Fibroblast of skin of left biceps (primary cell): ENCODE measurements at regions not wholly inside any gene's neighbourhood (a gene's known extent, or its start where the extent isn't known, plus 50 kb on each side); places are given as distances from the start of the nearest gene placed in this dataset.
"Not testable (repeated sequence)": the region's sequence is repeated elsewhere in the genome, so short reads cannot be mapped to it uniquely, and the experiment has no call there.

Experiments
- DNase-seq, 2 experiments: peaks; one replicate each; pipeline ENCODE4 v3.0.0-alpha.2; 2013; ENCODE audit warnings: low read depth in 2 of 2

DNA sequence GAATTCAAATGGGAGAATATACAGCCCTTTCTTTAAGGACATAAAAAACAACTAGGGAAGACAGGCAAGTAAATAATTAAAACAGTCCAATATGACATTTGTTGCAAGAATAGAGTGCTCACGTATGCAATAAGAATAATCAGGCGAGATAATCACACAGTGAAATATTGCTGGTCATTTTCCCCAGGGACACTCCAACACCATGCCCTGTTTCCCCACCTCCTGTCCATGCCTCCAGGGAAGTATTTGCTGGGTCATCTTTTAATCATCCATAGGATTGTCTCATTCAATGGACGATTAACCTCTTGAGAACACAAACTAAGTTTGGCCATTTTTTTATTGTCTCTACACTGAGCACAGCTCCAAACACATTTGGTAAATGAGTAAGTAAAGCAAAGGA lies 472.9 kb downstream of the C6orf118 start:
- DNase-seq = no peak

DNA sequence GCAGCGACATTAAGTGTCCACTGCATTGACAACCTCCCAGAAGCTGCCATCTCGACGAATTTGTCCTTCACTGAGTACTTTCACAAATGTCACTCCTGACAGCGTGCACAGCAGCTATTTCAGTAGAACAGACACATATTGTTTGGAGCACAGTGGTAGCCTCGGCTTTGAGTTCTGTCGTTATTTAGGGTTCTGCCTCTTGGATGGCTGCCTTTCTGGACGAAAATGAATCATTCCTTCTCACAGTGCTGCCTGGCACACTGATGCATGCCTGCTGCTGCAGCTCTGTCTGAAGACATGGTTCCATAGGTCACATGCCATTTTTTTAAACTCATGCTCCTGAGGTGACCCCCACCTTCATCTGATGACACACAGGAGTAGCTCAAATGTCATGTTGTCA lies 477.0 kb downstream of the C6orf118 start:
- no peak for DNase-seq

- no peak for DNase-seq
Observed at GRCh38 chr6:164827537-164827936, 481.9 kb downstream of the C6orf118 start.

- no peak for DNase-seq
Observed at GRCh38 chr6:164826831-164827468, 482.5 kb downstream of the C6orf118 start.

DNA sequence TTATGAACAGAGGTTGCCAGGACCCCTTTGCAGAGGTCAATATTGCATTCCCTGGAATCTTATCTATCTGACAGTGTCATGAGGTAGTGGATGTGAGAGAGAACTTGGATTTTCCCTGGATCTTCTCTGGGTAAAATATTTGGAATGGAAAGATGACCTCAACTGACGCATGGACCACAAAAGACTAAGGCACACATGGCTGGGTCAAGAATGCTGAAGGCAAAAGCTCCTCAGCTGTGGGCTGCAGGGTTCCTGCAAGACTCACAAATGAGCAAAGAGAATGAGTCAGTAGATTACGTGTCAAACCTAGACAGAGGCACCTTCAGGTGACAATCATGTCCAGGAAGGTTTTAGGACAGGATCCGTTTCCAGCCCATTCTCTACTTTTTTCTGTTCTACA lies 484.0 kb downstream of the C6orf118 start:
- DNase-seq = no peak

GRCh38 chr6:164817662-164818061 lies 491.7 kb downstream of the C6orf118 start:
- no peak for DNase-seq

GRCh38 chr6:164812706-164813105 lies 496.7 kb downstream of the C6orf118 start:
- no peak for DNase-seq

DNA sequence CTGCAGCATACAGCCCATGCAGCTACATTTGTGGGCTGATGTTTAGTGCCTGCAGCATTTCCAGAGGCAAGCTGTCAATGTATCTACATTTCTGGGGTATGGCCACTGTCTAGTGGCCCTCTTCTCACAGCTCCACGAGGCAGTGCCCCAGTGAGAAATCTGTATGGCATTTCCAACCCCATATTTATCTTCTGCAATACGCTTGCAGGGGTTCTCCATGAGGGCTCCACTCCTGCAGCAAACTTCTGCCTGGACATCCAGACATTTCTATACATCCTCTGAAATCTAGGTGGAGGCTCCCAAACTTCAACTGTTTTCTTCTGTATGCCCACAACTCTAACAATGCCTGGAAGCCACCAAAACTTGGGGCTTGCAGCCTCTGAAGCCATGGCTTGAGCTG lies 502.3 kb downstream of the C6orf118 start:
- no peak for DNase-seq

GRCh38 chr6:164795056-164795815 lies 514.2 kb downstream of the C6orf118 start:
- no peak for DNase-seq

GRCh38 chr6:164792666-164793065 lies 516.7 kb downstream of the C6orf118 start:
- DNase-seq = no peak

GRCh38 chr6:164791498-164791897 lies 517.9 kb downstream of the C6orf118 start:
- no peak for DNase-seq

DNA sequence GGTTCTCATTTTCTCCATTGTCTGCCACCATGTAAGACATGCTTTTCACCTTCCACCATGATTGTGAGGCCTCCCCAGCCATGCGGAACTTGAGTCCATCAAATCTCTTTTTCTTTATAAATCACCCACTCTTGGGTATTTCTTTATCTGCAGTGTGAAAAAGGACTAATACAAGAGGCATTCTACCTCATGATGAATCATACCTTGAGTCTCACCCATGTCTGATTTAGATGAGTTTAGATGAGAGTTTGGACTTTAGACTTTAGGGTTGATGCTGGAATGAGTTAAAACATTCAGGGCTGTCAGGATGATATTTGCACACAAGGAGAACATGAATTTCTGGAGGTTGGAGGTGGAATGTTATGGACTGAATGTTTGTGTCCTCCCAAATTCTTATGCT lies 545.6 kb downstream of the C6orf118 start:
- DNase-seq = no peak

- DNase-seq = no peak
Observed at GRCh38 chr6:164757451-164757850, 552.0 kb downstream of the C6orf118 start.

GRCh38 chr6:164756723-164757122 lies 552.7 kb downstream of the C6orf118 start:
- DNase-seq = no peak

DNA sequence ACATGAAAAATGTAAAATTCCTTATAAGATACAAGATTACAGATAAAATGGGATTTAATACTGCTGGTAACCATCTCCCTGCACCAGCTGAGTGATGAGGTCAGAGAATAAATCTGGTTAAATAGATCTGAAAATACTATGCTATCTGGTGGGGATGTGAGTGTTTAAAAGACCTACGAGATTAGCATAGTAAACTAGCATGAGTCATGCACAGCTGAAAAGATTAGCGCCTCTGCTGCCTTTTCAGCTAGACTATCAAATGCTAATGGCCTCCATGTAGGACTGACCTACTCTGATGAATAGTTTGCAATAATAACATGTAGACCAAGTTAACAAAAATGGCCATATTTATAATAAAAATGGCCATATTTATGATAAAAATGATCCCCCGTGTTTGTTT lies 553.3 kb downstream of the C6orf118 start:
- DNase-seq = no peak

- DNase-seq = peak; percentile 51 to 55
Observed at GRCh38 chr6:164753517-164753916, 555.9 kb downstream of the C6orf118 start.

- DNase-seq = no peak
Observed at GRCh38 chr6:164751395-164751794, 558.0 kb downstream of the C6orf118 start.

GRCh38 chr6:164750128-164750527 lies 559.3 kb downstream of the C6orf118 start:
- no peak for DNase-seq

GRCh38 chr6:164749221-164750064 lies 560.0 kb downstream of the C6orf118 start:
- DNase-seq = peak; percentile 65 to 77

DNA sequence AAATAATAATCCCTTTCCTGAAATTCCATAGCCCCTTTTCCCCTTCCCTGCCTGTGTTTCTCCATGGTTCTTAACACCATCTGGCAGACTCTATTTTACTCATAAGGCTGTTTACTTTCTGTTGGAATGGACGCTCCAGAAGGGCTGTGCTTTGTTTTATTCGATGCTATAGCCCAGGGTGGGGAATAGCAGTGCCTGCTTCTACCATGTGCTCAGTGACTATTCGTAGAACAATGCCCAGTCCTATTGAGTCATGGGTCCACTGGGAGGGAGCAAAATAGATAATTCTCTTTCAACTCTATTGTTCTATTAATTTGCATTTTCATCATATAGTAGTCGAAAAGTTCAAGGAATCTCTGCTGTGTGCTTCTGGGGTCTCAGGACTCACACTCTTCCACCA lies 565.1 kb downstream of the C6orf118 start:
- DNase-seq = no peak

DNA sequence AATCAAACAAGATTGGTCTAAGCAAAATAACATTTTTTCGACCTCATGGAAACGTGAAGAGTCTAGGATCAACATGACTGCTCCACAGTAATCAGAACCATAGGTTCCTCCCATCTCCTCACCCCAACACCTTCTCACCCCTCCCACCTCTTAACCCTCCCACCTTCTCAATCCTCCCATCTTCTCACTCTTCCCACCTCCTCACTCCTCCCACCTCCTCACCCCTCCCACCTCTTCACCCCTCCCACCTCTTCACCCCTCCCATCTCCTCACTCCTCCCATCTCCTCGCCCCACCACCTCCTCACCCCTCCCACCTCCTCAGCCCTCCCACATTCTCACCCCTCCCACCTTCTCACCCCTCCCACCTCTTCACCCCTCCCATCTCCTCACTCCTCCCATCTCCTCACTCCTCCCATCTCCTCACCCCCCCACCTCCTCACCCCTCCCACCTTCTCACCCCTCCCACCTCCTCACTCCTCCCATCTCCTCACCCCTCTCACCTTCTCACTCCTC lies 567.4 kb downstream of the C6orf118 start:
- DNase-seq = no peak

DNA sequence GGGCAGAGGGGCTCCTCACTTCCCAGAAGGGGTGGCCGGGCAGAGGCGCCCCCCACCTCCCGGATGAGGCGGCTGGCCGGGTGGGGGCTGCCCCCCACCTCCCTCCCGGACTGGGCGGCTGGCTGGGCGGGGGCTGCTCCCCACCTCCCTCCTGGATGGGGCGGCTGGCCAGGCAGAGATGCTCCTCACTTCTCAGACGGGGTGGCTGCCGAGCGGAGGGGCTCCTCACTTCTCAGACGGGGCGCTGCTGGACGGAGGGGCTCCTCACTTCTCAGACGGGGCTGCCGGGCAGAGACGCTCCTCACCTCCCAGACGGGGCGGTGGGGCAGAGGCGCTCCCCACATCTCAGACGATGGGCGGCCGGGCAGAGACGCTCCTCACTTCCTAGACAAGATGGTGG lies 573.3 kb downstream of the C6orf118 start:
- not testable (repeated sequence) for DNase-seq
